Nephron (organoid): ENCODE measurements at regions not wholly inside any gene's neighbourhood (a gene's known extent, or its start where the extent isn't known, plus 50 kb on each side); places are given as distances from the start of the nearest gene placed in this dataset.
"Not testable (repeated sequence)": the region's sequence is repeated elsewhere in the genome, so short reads cannot be mapped to it uniquely, and the experiment has no call there.

Source experiments
- H3K27ac Mint-ChIP-seq, 3 experiments: 2 replicates each; pipeline ENCODE4 v1.8.0; 2020; ENCODE audit warnings: mixed read lengths in 3 of 3, mild to moderate bottlenecking in 2 of 3, moderate library complexity in 1 of 3
- H3K27me3 Mint-ChIP-seq: 2 replicates; pipeline ENCODE4 v1.8.0; 2021; ENCODE audit warnings: low read depth, mild to moderate bottlenecking, moderate library complexity, mixed read lengths
- H3K36me3 Mint-ChIP-seq: 2 replicates; pipeline ENCODE4 v1.8.0; 2020; ENCODE audit warnings: low read depth, mixed read lengths
- H3K4me1 Mint-ChIP-seq: 2 replicates; pipeline ENCODE4 v1.8.0; 2020; ENCODE audit warnings: mixed read lengths
- H3K4me3 Mint-ChIP-seq, 3 experiments: 2 replicates each; pipeline ENCODE4 v1.8.0; 2020; ENCODE audit warnings: mild to moderate bottlenecking in 3 of 3, mixed read lengths in 3 of 3, moderate library complexity in 2 of 3
- H3K9me3 Mint-ChIP-seq: 2 replicates; pipeline ENCODE4 v1.8.0; 2020; ENCODE audit warnings: mixed read lengths
- TF ChIP-seq, protein P1 (sequence below), 3 experiments: fragments of 200-600 bp; sonication (generic); IDR thresholded peaks; one replicate each; pipeline ENCODE4 v1.5.0; 2021; ENCODE audit warnings: antibody characterized with exemption in 3 of 3; ENCODE audit not compliant: unreplicated experiment in 3 of 3

DNA sequence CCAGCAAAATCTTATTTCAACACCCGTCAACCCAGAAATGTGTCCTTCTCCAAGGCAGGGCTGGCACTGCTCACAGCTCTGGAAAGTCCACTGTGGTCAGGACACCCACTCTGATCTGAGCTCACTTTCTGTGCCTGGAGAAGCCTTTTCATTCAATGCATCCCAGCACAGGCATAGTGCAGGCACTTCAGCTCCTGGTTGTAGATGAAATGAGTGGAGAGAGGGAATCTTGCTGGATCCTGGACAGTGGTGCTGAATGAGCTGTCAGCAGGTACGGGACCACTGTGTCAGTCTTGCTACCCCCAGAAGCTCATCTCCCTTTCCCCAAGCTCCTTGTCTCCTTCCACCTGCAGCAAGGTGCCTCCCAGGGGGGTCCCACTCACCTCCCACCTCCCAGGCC is 86.1 kb upstream of the SALL1 start:
- peaks cover 43% of the 10 kb centered on the region for H3K27me3 Mint-ChIP-seq
- H3K27ac Mint-ChIP-seq = no peak overlapping the region
- no peaks in the 10 kb centered on the region for H3K36me3 Mint-ChIP-seq
- TF ChIP-seq, protein P1, sequence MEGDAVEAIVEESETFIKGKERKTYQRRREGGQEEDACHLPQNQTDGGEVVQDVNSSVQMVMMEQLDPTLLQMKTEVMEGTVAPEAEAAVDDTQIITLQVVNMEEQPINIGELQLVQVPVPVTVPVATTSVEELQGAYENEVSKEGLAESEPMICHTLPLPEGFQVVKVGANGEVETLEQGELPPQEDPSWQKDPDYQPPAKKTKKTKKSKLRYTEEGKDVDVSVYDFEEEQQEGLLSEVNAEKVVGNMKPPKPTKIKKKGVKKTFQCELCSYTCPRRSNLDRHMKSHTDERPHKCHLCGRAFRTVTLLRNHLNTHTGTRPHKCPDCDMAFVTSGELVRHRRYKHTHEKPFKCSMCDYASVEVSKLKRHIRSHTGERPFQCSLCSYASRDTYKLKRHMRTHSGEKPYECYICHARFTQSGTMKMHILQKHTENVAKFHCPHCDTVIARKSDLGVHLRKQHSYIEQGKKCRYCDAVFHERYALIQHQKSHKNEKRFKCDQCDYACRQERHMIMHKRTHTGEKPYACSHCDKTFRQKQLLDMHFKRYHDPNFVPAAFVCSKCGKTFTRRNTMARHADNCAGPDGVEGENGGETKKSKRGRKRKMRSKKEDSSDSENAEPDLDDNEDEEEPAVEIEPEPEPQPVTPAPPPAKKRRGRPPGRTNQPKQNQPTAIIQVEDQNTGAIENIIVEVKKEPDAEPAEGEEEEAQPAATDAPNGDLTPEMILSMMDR (IDR thresholded peaks at IDR 0.05; ENCODE audit: unreplicated experiment in 3 of 3) = no peak
- peaks cover 3% of the 10 kb centered on the region for H3K9me3 Mint-ChIP-seq
- H3K4me1 Mint-ChIP-seq = no peaks in the 10 kb centered on the region
- no peak overlapping the region for H3K4me3 Mint-ChIP-seq

- Mint-ChIP-seq H3K4me1 (no peaks in the 10 kb centered on the region), H3K27ac (no peak overlapping the region), H3K36me3 (no peaks in the 10 kb centered on the region), H3K9me3 (peaks cover 3% of the 10 kb centered on the region), H3K4me3 (no peak overlapping the region), H3K27me3 (peaks cover 36% of the 10 kb centered on the region)
- TF ChIP-seq, protein P1 (IDR thresholded peaks at IDR 0.05; ENCODE audit: unreplicated experiment in 3 of 3) = no peak
These were observed 85.5 kb upstream of the SALL1 start for GRCh38 chr16:51236583-51236982.

- Mint-ChIP-seq H3K27ac (no peak overlapping the region), H3K4me1 (no peaks in the 10 kb centered on the region), H3K36me3 (no peaks in the 10 kb centered on the region), H3K27me3 (peaks cover 8% of the 10 kb centered on the region), H3K4me3 (no peak overlapping the region), H3K9me3 (no peaks in the 10 kb centered on the region)
- TF ChIP-seq, protein P1 (IDR thresholded peaks at IDR 0.05; ENCODE audit: unreplicated experiment in 3 of 3) = no peak
These were observed 80.6 kb upstream of the SALL1 start for GRCh38 chr16:51231702-51232101.

- not testable (repeated sequence) for H3K9me3 Mint-ChIP-seq, H3K4me3 Mint-ChIP-seq, H3K36me3 Mint-ChIP-seq, H3K27ac Mint-ChIP-seq, H3K4me1 Mint-ChIP-seq, H3K27me3 Mint-ChIP-seq
These were observed 79.0 kb upstream of the SALL1 start for GRCh38 chr16:51230035-51230434.

GRCh38 chr16:51228097-51228659 is 77.1 kb upstream of the SALL1 start:
- H3K4me3 Mint-ChIP-seq = no peak overlapping the region
- no peaks in the 10 kb centered on the region for H3K36me3 Mint-ChIP-seq
- no peak overlapping the region for H3K27ac Mint-ChIP-seq
- no peaks in the 10 kb centered on the region for H3K4me1 Mint-ChIP-seq
- H3K27me3 Mint-ChIP-seq = peaks cover 2% of the 10 kb centered on the region
- H3K9me3 Mint-ChIP-seq = no peaks in the 10 kb centered on the region
- TF ChIP-seq, protein P1 (IDR thresholded peaks at IDR 0.05; ENCODE audit: unreplicated experiment in 3 of 3) = no peak

- Mint-ChIP-seq H3K4me3 (no peak overlapping the region), H3K9me3 (no peaks in the 10 kb centered on the region), H3K27ac (no peak overlapping the region), H3K36me3 (no peaks in the 10 kb centered on the region), H3K4me1 (no peaks in the 10 kb centered on the region), H3K27me3 (peaks cover 3% of the 10 kb centered on the region)
- TF ChIP-seq, protein P1 (IDR thresholded peaks at IDR 0.05; ENCODE audit: unreplicated experiment in 3 of 3) = no peak
These were observed 74.8 kb upstream of the SALL1 start for GRCh38 chr16:51225878-51226277.
